ENCODE measurements at regions not wholly inside any gene's neighbourhood (a gene's known extent, or its start where the extent isn't known, plus 50 kb on each side); places are given as distances from the start of the nearest gene placed in this dataset.

GRCh38 chr4:37095925-37096324 lies 148.6 kb upstream of the NWD2 start:
- TF ChIP-seq POLR2A (IDR thresholded peaks at IDR 0.05; ENCODE audit: low read length) = no peak
- TF ChIP-seq GATA1 (IDR thresholded peaks at IDR 0.05; ENCODE audit: low read depth, low read length) = no peak
